B cell (primary cell): ENCODE measurements at regions not wholly inside any gene's neighbourhood (a gene's known extent, or its start where the extent isn't known, plus 50 kb on each side); places are given as distances from the start of the nearest gene placed in this dataset.
"Not testable (repeated sequence)": the region's sequence is repeated elsewhere in the genome, so short reads cannot be mapped to it uniquely, and the experiment has no call there.

Experiments used
- ATAC-seq: fragments of 200-7000 bp; cut with Tn5 transposase; one replicate; pipeline ENCODE4 v1.10.0; 2021; ENCODE audit warnings: low read depth, mild to moderate bottlenecking, moderate number of reproducible peaks, moderate library complexity
- CTCF ChIA-PET: fragments of 350-600 bp; sonication (Branson Sonifier 250); formaldehyde crosslinking; loops from one replicate; lab custom pipeline; 2021; ENCODE audit warnings: antibody characterized with exemption, inconsistent platforms; lab: Charles Lee
- POLR2A ChIA-PET: fragments of 350-600 bp; sonication (Branson Sonifier 250); formaldehyde crosslinking; loops from one replicate; lab custom pipeline; 2021; ENCODE audit warnings: antibody characterized with exemption; lab: Charles Lee
- DNase-seq: peaks from one replicate; pipeline ENCODE4 v3.0.0; 2013
- H2AFZ ChIP-seq: 2 replicates; pipeline ENCODE4 v1.6.1; 2012; ENCODE audit warnings: mild to moderate bottlenecking, low read depth, low read length; ENCODE audit not compliant: insufficient read depth, poor library complexity, severe bottlenecking
- H3K27ac ChIP-seq, 2 donors: 1 replicate in 1 of 2; 2 replicates in 1 of 2; pipeline ENCODE4 v1.5.1; 2012 to 2013; ENCODE audit warnings: low read length in 2 of 2, mild to moderate bottlenecking in 2 of 2, moderate library complexity in 1 of 2
- H3K27me3 ChIP-seq, 4 experiments: fragments of 200-600 bp in 1 of 4; sonication (generic) in 1 of 4; replicated peaks in 1 of 4; 1 replicate in 2 of 4; 2 replicates in 2 of 4; pipeline versions ENCODE4 v1.6.1 to v1.7.0; 2013 to 2016; ENCODE audit warnings: low read length in 3 of 4, mild to moderate bottlenecking in 2 of 4, mixed read lengths in 1 of 4, moderate library complexity in 1 of 4; ENCODE audit not compliant: insufficient read depth in 4 of 4, control insufficient read depth in 3 of 4; ENCODE audit errors: control extremely low read depth in 1 of 4
- H3K36me3 ChIP-seq, 2 experiments: replicated peaks in 1 of 2; 1 replicate in 1 of 2; 2 replicates in 1 of 2; pipeline versions ENCODE4 v1.6.1 to v1.7.1; 2013; ENCODE audit warnings: low read length in 1 of 2; ENCODE audit not compliant: insufficient read depth in 2 of 2, control insufficient read depth in 1 of 2; ENCODE audit errors: control extremely low read depth in 1 of 2, extremely low read depth in 1 of 2
- H3K4me1 ChIP-seq, 2 donors: fragments of 200-600 bp in 1 of 2; sonication (generic) in 1 of 2; 1 replicate in 1 of 2; 2 replicates in 1 of 2; pipeline versions ENCODE4 v1.5.1 to v1.6.1; 2013 to 2017; ENCODE audit warnings: low read length in 2 of 2; ENCODE audit not compliant: control insufficient read depth in 2 of 2, insufficient read depth in 2 of 2
- H3K4me2 ChIP-seq: replicated peaks from 2 replicates; pipeline ENCODE3; 2012; ENCODE audit warnings: mild to moderate bottlenecking, low read depth, low read length; ENCODE audit not compliant: poor library complexity, severe bottlenecking
- H3K4me3 ChIP-seq, 5 experiments: fragments of 200-600 bp in 1 of 5; sonication (generic) in 1 of 5; 1 replicate in 3 of 5; 2 replicates in 2 of 5; pipeline versions ENCODE4 v1.5.1 to v1.7.0; 2011 to 2016; ENCODE audit warnings: low read length in 4 of 5, mild to moderate bottlenecking in 4 of 5, low read depth in 2 of 5, control low read depth in 1 of 5, moderate library complexity in 1 of 5; ENCODE audit not compliant: insufficient read depth in 1 of 5; ENCODE audit errors: control extremely low read depth in 1 of 5, extremely low read depth in 1 of 5
- H3K79me2 ChIP-seq: fragments of 200-600 bp; sonication (generic); one replicate; pipeline ENCODE4 v1.6.0; 2016; ENCODE audit warnings: low read length; ENCODE audit not compliant: control insufficient read depth, insufficient read depth
- H3K9ac ChIP-seq: fragments of 200-600 bp; sonication (generic); 2 replicates; pipeline ENCODE4 v1.6.1; 2017; ENCODE audit warnings: mild to moderate bottlenecking, low read length, moderate library complexity
- H3K9me3 ChIP-seq, 3 donors: one replicate each; pipeline versions ENCODE4 v1.6.1 to v1.7.1; 2013; ENCODE audit warnings: low read length in 2 of 3; ENCODE audit not compliant: control insufficient read depth in 2 of 3, insufficient read depth in 1 of 3; ENCODE audit errors: control extremely low read depth in 1 of 3
- H4K20me1 ChIP-seq: 2 replicates; pipeline ENCODE4 v1.6.0; 2012; ENCODE audit warnings: mild to moderate bottlenecking, low read length; ENCODE audit not compliant: insufficient read depth, control insufficient read depth, poor library complexity, severe bottlenecking
- H3K27ac Mint-ChIP-seq: one replicate; pipeline ENCODE4 v1.8.0; 2021; ENCODE audit warnings: mixed read lengths
- H3K27me3 Mint-ChIP-seq: one replicate; pipeline ENCODE4 v1.8.0; 2021; ENCODE audit warnings: mixed read lengths
- H3K4me1 Mint-ChIP-seq: one replicate; pipeline ENCODE4 v1.8.0; 2021; ENCODE audit warnings: mixed read lengths
- H3K4me3 Mint-ChIP-seq: one replicate; pipeline ENCODE4 v1.8.0; 2021; ENCODE audit warnings: mixed read lengths
- H3K9me3 Mint-ChIP-seq: one replicate; pipeline ENCODE4 v1.8.0; 2022; ENCODE audit warnings: mixed read lengths; ENCODE audit not compliant: insufficient read depth
- WGBS: methylation state at CpG from one replicate; pipeline ENCODE4 v1.1.5; 2013; ENCODE audit warnings: missing lambda C conversion rate; ENCODE audit not compliant: insufficient coverage; 5-methylcytosine and 5-hydroxymethylcytosine counted together
- intact Hi-C: fragments of 100-400 bp; cut with micrococcal nuclease; formaldehyde crosslinking; loops from one replicate; pipeline ENCODE4 v1.10.0; 2022

GRCh38 chr14:19160379-19160778 lies 193.1 kb downstream of the POTEM start:
- H3K9me3 Mint-ChIP-seq, H3K79me2 ChIP-seq, H3K4me3 ChIP-seq, H2AFZ ChIP-seq, intact Hi-C loops, H3K27ac ChIP-seq, H3K27me3 ChIP-seq, H3K9me3 ChIP-seq, CTCF ChIA-PET, H3K4me1 Mint-ChIP-seq, H3K36me3 ChIP-seq, DNase-seq, H4K20me1 ChIP-seq, H3K27me3 Mint-ChIP-seq, POLR2A ChIA-PET, H3K4me1 ChIP-seq, H3K27ac Mint-ChIP-seq, H3K9ac ChIP-seq, H3K4me2 ChIP-seq, H3K4me3 Mint-ChIP-seq, ATAC-seq: not testable (repeated sequence)
- no CpG with 5 or more reads among the region's 1 CpG for WGBS

- 89% methylated on average over 6 of the region's 6 CpGs for WGBS
- H3K4me3 Mint-ChIP-seq, H3K27ac ChIP-seq, H3K27ac Mint-ChIP-seq, H3K79me2 ChIP-seq, H3K9me3 Mint-ChIP-seq, H3K9ac ChIP-seq, H3K4me3 ChIP-seq, H2AFZ ChIP-seq, H3K4me2 ChIP-seq, CTCF ChIA-PET, H3K9me3 ChIP-seq, H3K4me1 Mint-ChIP-seq, H3K27me3 ChIP-seq, H4K20me1 ChIP-seq, H3K4me1 ChIP-seq, intact Hi-C loops, H3K27me3 Mint-ChIP-seq, ATAC-seq, POLR2A ChIA-PET, H3K36me3 ChIP-seq: not testable (repeated sequence)
- peak; percentile 1 for DNase-seq
Observed at GRCh38 chr14:19161251-19162033, 194.2 kb downstream of the POTEM start.

GRCh38 chr14:19162034-19162706 lies 194.9 kb downstream of the POTEM start:
- H3K27me3 ChIP-seq, intact Hi-C loops, H3K9ac ChIP-seq, H4K20me1 ChIP-seq, H3K36me3 ChIP-seq, H3K9me3 Mint-ChIP-seq, H3K79me2 ChIP-seq, H3K4me3 Mint-ChIP-seq, POLR2A ChIA-PET, H3K4me2 ChIP-seq, H3K27ac Mint-ChIP-seq, H3K27me3 Mint-ChIP-seq, H3K4me1 Mint-ChIP-seq, ATAC-seq, H2AFZ ChIP-seq, CTCF ChIA-PET, H3K4me3 ChIP-seq, DNase-seq, H3K27ac ChIP-seq, H3K9me3 ChIP-seq, H3K4me1 ChIP-seq: not testable (repeated sequence)
- WGBS = 71% methylated on average over 5 of the region's 7 CpGs

- H4K20me1 ChIP-seq, H3K36me3 ChIP-seq, H3K4me2 ChIP-seq, H3K27ac ChIP-seq, CTCF ChIA-PET, H3K4me1 ChIP-seq, DNase-seq, H3K79me2 ChIP-seq, H3K4me3 Mint-ChIP-seq, H3K9me3 Mint-ChIP-seq, POLR2A ChIA-PET, H3K27me3 Mint-ChIP-seq, H3K9ac ChIP-seq, intact Hi-C loops, H3K27ac Mint-ChIP-seq, H2AFZ ChIP-seq, H3K27me3 ChIP-seq, H3K4me1 Mint-ChIP-seq, H3K4me3 ChIP-seq, ATAC-seq: not testable (repeated sequence)
- peaks cover 0 to 14% (median 0%) of the 10 kb centered on the region in 3 donors for H3K9me3 ChIP-seq
- no CpG with 5 or more reads among the region's 3 CpGs for WGBS
Observed at GRCh38 chr14:19162920-19163319, 195.7 kb downstream of the POTEM start.
